GM12872 (cell line): ENCODE measurements at regions not wholly inside any gene's neighbourhood (a gene's known extent, or its start where the extent isn't known, plus 50 kb on each side); places are given as distances from the start of the nearest gene placed in this dataset.

Experiments
- CTCF ChIP-seq: IDR thresholded peaks from 3 replicates; pipeline ENCODE4 v1.5.1; 2011; ENCODE audit warnings: low read depth, mild to moderate bottlenecking, low read length, moderate library complexity; ENCODE audit not compliant: insufficient read depth

GRCh38 chr13:33624740-33625139 is 193.2 kb upstream of the RFC3 start:
- TF ChIP-seq CTCF = no peak

GRCh38 chr13:33626407-33626806 is 191.5 kb upstream of the RFC3 start:
- no peak for TF ChIP-seq CTCF

- TF ChIP-seq CTCF = no peak
Observed at GRCh38 chr13:33628662-33629061, 189.3 kb upstream of the RFC3 start.

GRCh38 chr13:33629605-33630360 is 188.2 kb upstream of the RFC3 start:
- no peak for TF ChIP-seq CTCF

- no peak for TF ChIP-seq CTCF
Observed at GRCh38 chr13:33633701-33634545, 184.0 kb upstream of the RFC3 start.

- no peak for TF ChIP-seq CTCF
Observed at GRCh38 chr13:33634546-33634982, 183.4 kb upstream of the RFC3 start.

- no peak for TF ChIP-seq CTCF
Observed at GRCh38 chr13:33636243-33636642, 181.7 kb upstream of the RFC3 start.
